Osteoblast (primary cell): ENCODE measurements at regions not wholly inside any gene's neighbourhood (a gene's known extent, or its start where the extent isn't known, plus 50 kb on each side); places are given as distances from the start of the nearest gene placed in this dataset.
A peak's percentile ranks its signal among the peaks of the same experiment; 100 is the strongest.

Source experiments
- DNase-seq: peaks from one replicate; pipeline ENCODE4 v3.0.0; 2011; ENCODE audit warnings: low spot score, mixed read lengths; ENCODE audit not compliant: insufficient read length; ENCODE audit errors: missing footprints
- H2AFZ ChIP-seq: 2 replicates; pipeline ENCODE4 v1.6.0; 2011; ENCODE audit warnings: mild to moderate bottlenecking, low read length
- H3K27ac ChIP-seq: 2 replicates; pipeline ENCODE4 v1.5.1; 2011; ENCODE audit warnings: mild to moderate bottlenecking, low read depth, low read length, moderate library complexity
- H3K27me3 ChIP-seq: 2 replicates; pipeline ENCODE4 v1.6.0; 2012; ENCODE audit warnings: mild to moderate bottlenecking, control low read depth, inconsistent platforms, low read length, moderate library complexity; ENCODE audit not compliant: insufficient read depth
- H3K36me3 ChIP-seq: 2 replicates; pipeline ENCODE4 v1.5.1; 2011; ENCODE audit warnings: mild to moderate bottlenecking, low read length, control low read depth, moderate library complexity; ENCODE audit not compliant: insufficient read depth
- H3K4me1 ChIP-seq: 2 replicates; pipeline ENCODE4 v1.5.1; 2011; ENCODE audit warnings: mild to moderate bottlenecking, low read length, control low read depth, moderate library complexity; ENCODE audit not compliant: insufficient read depth
- H3K4me2 ChIP-seq: 2 replicates; pipeline ENCODE4 v1.6.0; 2011; ENCODE audit warnings: mild to moderate bottlenecking, low read length; ENCODE audit not compliant: insufficient read depth
- H3K4me3 ChIP-seq: fragments of 200-600 bp; sonication (generic); 3 replicates; pipeline ENCODE4 v1.5.1; 2012; ENCODE audit warnings: mild to moderate bottlenecking, low read length, inconsistent platforms; ENCODE audit not compliant: insufficient read depth
- H3K79me2 ChIP-seq: 2 replicates; pipeline ENCODE4 v1.6.0; 2012; ENCODE audit warnings: mild to moderate bottlenecking, low read length, control low read depth, inconsistent platforms; ENCODE audit not compliant: insufficient read depth
- H3K9me3 ChIP-seq: 2 replicates; pipeline ENCODE4 v1.5.1; 2011; ENCODE audit warnings: low read depth, low read length, control low read depth
- H4K20me1 ChIP-seq: 2 replicates; pipeline ENCODE4 v1.6.0; 2012; ENCODE audit warnings: mild to moderate bottlenecking, low read length, control low read depth; ENCODE audit not compliant: insufficient read depth
- CTCF ChIP-seq: IDR thresholded peaks from 2 replicates; pipeline ENCODE4 v1.5.1; 2011; ENCODE audit warnings: mild to moderate bottlenecking, low read depth, low read length, moderate library complexity; ENCODE audit errors: extremely low read depth

- H3K27ac ChIP-seq: no peak overlapping the region
- H3K4me3 ChIP-seq: no peak overlapping the region
Measured at GRCh38 chr4:11805842-11806241, 377.1 kb upstream of the HS3ST1 start.

DNA sequence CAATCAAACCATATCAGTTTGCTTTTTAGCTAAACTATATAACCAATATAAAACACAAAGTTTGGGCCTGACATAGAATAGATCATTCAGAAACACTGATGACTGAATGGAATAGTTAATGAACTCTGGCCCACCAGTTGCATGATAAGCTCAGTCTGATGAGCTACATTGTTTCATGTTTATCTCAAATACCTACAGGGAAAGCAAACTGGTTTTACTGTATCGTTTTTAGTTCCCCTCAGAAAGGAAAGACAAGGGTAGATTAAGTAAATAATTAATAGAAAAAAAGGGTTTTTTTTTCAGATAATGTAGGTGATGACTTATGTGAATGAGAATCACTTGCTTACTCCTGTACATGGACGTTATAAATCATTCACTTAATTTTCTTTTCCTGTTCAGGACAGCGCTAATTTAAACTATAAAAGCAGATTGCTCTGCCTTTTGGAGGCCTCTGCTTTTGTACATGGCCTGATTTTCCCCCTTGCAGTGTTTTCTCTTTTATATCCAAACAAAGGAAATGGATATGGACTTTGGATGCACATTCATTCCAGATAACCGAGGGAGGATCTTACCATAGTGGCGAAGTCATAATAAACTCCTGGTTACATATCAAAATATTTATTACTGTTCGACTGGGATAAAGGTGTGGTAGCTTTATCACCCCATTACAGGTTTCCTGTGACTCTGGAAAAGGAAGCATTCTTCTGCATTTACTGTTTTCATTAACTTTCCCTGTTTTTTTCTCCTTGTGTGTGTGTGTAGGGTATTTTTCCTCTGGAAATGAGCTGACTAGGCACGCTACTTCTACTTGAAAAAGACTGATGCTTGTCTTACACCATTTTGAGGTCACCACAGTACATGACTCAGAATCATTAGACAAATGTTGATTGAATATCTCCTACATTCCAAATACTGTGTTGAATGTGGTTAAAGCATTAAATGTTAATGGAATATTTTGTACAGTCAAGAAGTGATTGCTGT, 373.1 kb upstream of the HS3ST1 start:
- no peak for DNase-seq
- TF ChIP-seq CTCF: no peak
- H3K36me3 ChIP-seq: no peaks in the 10 kb centered on the region
- no peak overlapping the region for H3K27ac ChIP-seq
- no peaks in the 10 kb centered on the region for H3K79me2 ChIP-seq
- H3K9me3 ChIP-seq: no peaks in the 10 kb centered on the region
- no peaks in the 10 kb centered on the region for H4K20me1 ChIP-seq
- no peaks in the 10 kb centered on the region for H3K27me3 ChIP-seq
- no peak overlapping the region for H3K4me2 ChIP-seq
- H2AFZ ChIP-seq: no peak overlapping the region
- no peaks in the 10 kb centered on the region for H3K4me1 ChIP-seq
- no peak overlapping the region for H3K4me3 ChIP-seq

More at GRCh38 chr4:11805842-11806241, 377.1 kb upstream of the HS3ST1 start:
- Histone ChIP-seq H3K79me2 (no peaks in the 10 kb centered on the region), H3K36me3 (no peaks in the 10 kb centered on the region), H3K4me2 (no peak overlapping the region), H2AFZ (no peak overlapping the region), H3K4me1 (no peaks in the 10 kb centered on the region), H4K20me1 (no peaks in the 10 kb centered on the region), H3K27me3 (no peaks in the 10 kb centered on the region), H3K9me3 (no peaks in the 10 kb centered on the region)
- TF ChIP-seq CTCF: peak; percentile 45
- DNase-seq: peak; percentile 50

DNA sequence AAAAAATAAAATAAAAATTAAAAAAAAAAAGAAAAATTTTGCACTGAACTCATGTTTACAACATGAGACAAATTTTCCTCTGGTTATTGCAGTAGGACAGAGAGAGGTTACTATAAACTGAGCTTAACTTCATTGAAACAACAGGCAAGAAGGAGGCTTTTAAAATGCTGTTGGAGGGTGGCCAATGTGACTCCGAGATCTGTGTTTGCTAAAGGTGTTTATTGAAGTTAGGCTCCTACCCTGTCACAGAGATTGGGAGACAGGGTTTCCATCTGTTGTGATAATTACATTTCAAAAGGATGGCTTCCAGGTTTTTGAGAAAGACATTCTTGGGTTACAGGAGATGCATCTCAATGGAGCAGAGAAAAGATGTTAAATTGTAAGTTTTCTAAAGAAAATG, 370.5 kb upstream of the HS3ST1 start:
- Histone ChIP-seq H3K27me3 (no peaks in the 10 kb centered on the region), H3K9me3 (no peaks in the 10 kb centered on the region), H3K4me2 (no peak overlapping the region), H2AFZ (no peak overlapping the region), H3K36me3 (no peaks in the 10 kb centered on the region), H3K27ac (no peak overlapping the region), H3K4me3 (no peak overlapping the region), H3K79me2 (no peaks in the 10 kb centered on the region), H4K20me1 (no peaks in the 10 kb centered on the region), H3K4me1 (no peaks in the 10 kb centered on the region)
- no peak for DNase-seq
- no peak for TF ChIP-seq CTCF

GRCh38 chr4:11791797-11792196, 363.1 kb upstream of the HS3ST1 start:
- no peak overlapping the region for H3K4me2 ChIP-seq
- DNase-seq: no peak
- H3K79me2 ChIP-seq: no peaks in the 10 kb centered on the region
- H3K4me3 ChIP-seq: no peak overlapping the region
- H3K36me3 ChIP-seq: no peaks in the 10 kb centered on the region
- H3K27ac ChIP-seq: no peak overlapping the region
- H2AFZ ChIP-seq: no peak overlapping the region
- no peaks in the 10 kb centered on the region for H4K20me1 ChIP-seq
- no peaks in the 10 kb centered on the region for H3K27me3 ChIP-seq
- no peaks in the 10 kb centered on the region for H3K4me1 ChIP-seq
- H3K9me3 ChIP-seq: no peaks in the 10 kb centered on the region
- no peak for TF ChIP-seq CTCF
